ENCODE measurements at regions not wholly inside any gene's neighbourhood (a gene's known extent, or its start where the extent isn't known, plus 50 kb on each side); places are given as distances from the start of the nearest gene placed in this dataset.

GRCh38 chr5:61800450-61800849 lies 468.4 kb downstream of the ZSWIM6 start:
- no peak for DNase-seq

DNA sequence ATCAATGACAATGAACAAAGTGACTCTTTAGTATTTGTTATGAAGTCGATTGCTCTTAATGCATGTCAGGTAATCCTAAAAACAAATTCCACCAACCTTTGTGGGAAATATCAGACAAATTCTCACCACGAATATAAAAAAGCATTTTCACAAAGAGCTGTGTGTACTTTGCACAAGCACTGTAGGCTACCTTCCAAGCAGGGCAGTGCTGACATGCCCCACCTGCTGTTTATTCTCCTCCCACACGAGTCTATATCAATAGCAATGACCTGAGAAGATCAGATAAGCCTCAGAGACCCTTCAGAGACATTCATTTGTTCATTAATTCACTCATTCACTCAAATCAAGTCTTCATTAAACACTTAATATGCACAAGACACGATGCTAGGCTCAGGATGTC lies 469.1 kb downstream of the ZSWIM6 start:
- no peak for DNase-seq

DNA sequence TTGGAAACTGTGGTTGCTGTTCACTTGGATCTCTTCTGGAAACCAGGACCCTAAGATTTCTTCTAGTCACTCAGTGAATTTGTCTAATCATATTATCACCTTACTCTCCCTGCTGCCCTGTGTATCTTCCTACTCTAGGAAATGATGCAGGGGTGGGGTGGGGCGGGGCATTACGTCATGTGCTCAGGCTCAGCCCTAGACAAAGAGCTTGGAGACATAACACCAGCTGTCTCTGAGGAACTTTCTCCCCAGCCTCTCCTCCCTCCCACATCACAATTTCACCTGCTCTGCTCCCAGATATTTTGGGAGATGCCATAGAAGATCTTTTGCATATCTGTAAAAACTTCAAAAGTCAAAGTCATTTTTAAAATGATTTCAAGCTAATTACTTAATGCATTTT lies 470.4 kb downstream of the ZSWIM6 start:
- DNase-seq = no peak

- no peak for DNase-seq
Measured at GRCh38 chr5:61805101-61805500, 473.0 kb downstream of the ZSWIM6 start.

DNA sequence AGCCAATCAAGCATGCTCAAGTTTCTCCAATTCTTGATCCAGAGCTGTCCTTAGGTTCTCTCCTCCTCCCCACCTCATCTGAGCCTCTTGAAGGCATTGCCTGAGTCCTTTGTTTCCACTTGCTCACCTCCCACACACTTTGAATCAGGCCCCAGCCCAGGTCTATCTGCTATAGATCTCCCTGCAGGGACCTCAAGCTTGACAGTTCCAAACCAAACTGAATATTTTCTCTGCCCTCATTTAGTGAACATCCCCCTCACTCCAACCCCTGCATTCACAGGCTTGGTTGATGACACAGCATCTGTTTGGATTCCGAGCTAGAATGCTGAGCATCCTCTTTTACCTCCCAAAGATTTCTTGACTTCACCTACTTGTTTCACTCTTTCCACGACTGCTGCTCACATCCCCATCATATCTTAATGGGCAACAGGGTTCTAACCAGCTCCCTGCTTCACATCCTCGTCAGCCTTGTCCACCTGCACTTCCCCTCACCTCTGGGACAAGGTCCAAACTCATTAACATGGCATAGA lies 474.5 kb downstream of the ZSWIM6 start:
- no peak for DNase-seq

GRCh38 chr5:61808091-61808490 lies 476.0 kb downstream of the ZSWIM6 start:
- DNase-seq = no peak

DNA sequence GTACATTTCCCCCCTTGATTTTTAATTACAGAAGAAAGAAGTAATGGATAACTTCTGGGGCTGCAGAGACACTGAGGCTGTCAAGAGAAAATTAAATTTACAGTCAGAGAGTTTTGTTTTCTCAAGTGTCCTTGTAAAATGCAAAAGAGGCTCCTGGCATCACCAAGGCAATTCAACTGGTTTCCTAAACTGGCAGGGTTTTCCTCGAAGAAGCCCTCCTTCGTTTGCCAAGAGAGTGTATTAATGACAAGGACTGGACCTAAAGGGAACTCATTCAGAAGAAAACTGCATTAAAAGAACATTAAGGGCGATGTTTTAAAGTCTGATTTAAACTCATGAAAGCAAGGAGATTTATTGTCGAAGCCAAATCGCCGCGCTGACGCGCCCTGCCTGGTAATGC lies 476.9 kb downstream of the ZSWIM6 start:
- DNase-seq = no peak

DNA sequence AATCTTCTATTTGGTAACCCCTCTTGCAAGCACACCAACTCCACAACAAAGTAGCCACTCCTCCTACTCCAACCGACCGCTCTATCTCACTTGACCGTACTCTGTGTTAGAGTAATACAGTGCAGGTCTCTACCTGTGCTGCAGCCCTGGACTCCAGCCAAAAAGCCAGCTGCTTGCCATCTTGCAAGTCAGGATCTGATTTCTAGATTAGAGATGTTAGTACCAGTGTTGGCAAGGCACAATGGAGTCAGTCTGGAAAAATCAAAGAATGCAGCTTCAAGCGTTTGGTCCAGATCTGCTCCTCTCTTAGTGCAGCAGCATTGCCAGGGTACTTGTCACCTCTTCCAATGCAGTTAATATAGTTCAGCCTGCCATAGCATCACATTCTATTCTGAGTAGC lies 477.6 kb downstream of the ZSWIM6 start:
- no peak for DNase-seq

GRCh38 chr5:61811052-61811451 lies 479.0 kb downstream of the ZSWIM6 start:
- DNase-seq = no peak

- no peak for DNase-seq
Measured at GRCh38 chr5:61813361-61813760, 481.3 kb downstream of the ZSWIM6 start.

- no peak for DNase-seq
Measured at GRCh38 chr5:61815339-61815738, 483.3 kb downstream of the ZSWIM6 start.

DNA sequence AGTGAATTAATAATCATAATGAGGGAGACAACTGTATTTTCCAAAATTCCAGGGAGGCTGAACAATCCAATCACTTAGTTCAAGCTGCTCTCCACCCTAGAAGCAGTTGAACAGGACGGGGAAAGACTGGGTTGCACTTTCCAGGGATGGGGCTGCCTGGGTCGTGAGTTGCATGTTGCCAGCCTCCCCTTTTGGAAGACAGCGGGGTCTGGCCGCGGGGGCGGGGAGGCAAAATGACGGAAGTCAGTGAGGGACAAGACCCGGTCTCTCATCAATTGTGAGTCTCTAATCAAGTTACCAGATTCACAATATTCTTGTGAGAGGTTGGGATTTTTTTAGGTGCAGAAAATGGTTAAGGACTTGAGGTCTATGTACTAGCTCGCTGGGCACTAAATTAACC lies 484.1 kb downstream of the ZSWIM6 start:
- no peak for DNase-seq

GRCh38 chr5:61816585-61817450 lies 484.8 kb downstream of the ZSWIM6 start:
- DNase-seq = no peak

DNA sequence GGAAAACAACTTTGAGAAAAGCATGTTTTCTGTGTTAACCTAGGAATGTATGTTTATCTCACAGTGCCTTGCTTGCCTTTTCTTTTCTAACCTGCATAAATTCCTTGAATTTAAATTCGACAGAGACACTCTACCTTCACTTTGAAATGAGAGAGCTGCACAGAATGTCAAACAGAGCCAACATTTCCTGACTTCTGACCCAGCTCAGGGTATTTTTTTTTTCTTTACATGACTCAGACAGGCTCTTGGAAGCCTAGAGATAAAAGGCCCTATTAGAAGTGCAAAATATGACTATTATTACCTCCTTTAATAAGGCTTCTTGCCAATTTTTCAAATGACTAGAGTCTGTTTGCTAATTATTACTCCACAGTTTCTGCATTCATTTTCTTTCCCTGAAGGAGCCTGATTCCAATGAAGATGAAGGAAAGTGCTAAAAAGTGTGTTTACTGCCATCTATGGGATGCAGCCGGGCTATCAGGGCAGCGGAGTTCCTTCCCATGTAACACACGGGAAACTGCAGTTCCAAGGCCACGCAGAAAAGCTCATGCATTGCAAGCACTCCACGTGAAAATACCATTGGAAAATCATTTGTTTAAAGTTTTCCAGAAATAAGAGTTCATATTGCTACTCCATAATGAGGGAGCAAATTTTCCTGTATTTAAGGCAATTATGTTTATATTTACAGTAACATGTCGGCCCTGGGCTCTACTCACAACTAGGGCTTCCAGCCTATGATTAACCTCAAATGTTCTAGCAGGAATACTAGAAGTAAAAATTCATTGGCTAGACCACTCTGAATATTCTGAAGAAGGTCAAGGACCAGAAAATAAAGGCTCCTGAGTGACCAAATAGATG lies 485.6 kb downstream of the ZSWIM6 start:
- DNase-seq = no peak

DNA sequence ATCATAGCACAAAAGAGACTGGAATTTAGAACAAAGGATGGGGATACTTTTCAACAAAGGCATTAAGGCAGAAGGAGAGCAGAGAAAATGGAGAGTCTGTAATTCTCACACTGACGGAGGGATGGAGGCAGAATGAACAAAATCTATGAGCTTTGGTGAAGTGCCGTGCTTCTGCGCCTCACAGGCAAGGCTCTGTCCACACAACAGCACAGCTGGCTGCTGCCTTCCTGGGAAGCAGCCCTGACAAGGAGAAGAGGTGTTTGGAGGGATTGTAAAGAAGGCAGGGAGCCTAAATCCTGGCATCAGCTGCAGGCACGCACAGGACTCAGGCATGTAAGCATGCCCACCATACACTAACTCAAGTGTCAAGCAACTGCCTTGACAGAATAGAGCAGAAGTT lies 485.2 kb upstream of the KIF2A start:
- no peak for DNase-seq

DNA sequence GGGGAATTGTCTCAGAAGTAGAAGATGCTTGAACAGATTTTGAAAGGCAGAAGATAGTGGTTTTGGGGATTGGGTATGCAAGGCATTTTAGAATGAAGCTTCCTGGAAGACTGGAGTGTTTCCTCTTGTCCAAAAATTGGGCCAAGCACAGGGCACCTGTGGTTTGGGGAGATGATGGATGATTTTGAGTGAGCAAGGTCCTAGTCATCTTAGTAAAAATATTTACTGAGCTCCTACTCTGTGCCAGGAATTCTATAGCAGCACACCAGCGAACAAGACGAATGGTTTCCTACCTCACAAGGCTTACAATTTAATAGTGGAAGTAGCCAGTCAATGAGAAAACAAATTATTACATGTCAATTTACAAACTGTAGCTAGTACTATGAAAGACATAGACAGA lies 484.4 kb upstream of the KIF2A start:
- DNase-seq = no peak

DNA sequence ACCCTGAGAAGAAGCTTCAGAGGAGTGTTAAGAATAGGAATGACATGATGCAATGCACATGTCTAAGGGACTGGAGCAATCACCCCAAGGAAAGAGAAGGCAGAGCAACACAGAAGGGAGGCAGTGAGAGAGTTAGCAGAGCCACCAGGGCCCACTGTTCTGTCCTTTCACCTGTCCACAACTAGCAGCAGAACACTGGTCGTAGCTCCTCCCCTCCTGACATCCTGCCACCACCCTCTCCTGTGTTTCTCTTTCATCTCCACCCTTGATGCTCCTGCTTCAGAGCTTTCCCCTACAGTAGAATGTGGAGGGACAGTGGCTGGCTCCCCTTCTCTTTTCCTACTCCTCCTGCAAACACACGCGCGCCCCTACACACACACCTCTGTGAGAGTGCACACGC lies 483.4 kb upstream of the KIF2A start:
- DNase-seq = no peak

- DNase-seq = no peak
Measured at GRCh38 chr5:61823065-61823464, 482.9 kb upstream of the KIF2A start.

DNA sequence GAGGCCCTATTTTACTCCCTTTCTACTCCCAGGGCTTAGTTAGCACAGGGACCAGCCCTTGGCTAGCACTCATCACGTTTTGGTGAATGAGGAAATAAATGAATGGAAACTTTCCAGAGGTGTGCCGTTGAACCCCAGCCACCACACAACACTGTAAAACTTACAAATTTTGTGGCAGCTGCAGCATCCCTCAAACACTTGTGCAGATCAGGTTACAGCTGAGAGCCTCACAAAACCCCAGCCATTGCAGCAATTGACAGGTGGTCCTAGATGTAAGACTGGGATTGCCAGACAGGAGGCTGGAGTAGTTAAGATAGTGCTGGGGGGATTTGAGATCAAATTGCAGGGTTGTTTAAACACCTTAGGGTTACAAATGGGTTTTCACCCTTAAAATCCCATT lies 482.2 kb upstream of the KIF2A start:
- DNase-seq = no peak

DNA sequence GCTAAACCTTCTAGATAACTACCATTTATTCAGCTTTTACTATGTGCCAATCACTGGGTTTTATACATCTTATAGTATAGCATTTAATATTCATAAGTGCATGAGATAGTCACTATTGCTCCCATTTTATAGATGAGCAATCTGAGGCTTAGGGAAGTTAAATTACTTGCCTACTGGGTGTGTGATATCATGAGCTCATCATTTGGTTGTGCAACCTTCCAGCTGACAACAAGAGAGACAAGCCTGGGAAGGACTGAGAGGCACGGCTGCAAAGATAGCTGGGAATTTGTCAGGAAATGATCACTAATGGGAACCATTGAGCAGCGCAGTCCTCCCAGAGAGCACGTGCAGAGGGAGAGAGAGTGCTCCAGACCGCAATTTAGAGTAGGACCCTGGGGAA lies 481.6 kb upstream of the KIF2A start:
- no peak for DNase-seq

GRCh38 chr5:61827445-61827975 lies 478.5 kb upstream of the KIF2A start:
- no peak for DNase-seq

GRCh38 chr5:61828856-61829255 lies 477.1 kb upstream of the KIF2A start:
- no peak for DNase-seq

DNA sequence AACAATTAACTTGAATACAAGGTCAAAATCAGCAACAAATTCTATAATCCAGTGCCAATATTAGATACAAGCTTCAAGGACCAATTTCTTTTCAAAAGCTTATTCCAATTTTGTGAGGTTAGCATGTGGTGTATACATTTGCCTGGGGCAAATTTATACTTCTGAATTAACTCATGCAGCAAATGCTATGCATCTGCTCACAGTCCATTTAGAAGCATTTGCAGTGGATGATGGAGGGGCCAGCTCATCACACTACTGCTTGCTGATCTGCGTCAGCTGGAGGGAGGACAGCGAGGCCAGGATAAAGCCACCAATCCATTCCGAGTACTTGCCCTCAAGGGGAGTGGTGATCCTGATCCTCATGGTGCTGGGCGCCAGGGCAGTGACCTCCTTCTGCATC lies 474.3 kb upstream of the KIF2A start:
- DNase-seq = no peak

DNA sequence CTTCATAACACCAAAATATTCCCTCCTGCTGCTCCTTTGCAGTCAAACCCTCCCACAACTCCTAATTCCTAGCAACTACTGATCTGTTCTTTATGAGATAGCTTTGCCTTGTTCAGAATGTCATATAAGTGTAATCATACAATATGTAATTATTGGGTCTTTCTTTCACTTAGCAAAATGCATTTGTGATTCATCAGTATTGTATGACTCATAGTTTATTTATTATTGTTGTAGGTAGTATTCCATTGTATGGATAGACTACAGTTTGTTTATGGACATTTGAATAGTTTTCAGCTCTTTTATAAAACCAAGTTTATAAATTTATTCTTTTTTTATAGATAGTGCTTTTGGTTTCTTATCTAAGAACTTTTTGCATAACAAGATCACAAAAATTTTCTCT lies 468.2 kb upstream of the KIF2A start:
- no peak for DNase-seq
